ENCODE measurements at regions not wholly inside any gene's neighbourhood (a gene's known extent, or its start where the extent isn't known, plus 50 kb on each side); places are given as distances from the start of the nearest gene placed in this dataset.

DNA sequence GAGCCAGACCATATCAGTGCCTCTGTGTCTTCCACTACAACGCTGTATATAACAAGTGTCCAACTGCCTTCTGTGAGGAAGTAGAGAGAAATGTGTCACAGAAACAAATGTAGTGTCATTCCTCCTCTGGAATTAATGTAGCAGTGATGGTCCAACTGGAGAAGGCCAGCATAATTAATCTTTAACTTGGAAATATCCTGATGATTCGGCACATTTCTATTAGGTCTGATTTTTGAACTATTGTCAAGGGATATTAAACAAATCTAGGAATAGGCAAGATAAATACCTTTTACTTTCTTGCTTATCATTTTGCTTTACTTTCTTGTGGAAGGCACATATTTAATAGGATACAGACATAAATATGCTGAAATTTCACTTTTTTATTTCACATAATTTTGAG lies 446.2 kb upstream of the ALCAM start:
- no peak overlapping the region for H3K4me3 Mint-ChIP-seq (ENCODE audit: unreplicated experiment)
- no peaks in the 10 kb centered on the region for H3K4me1 ChIP-seq
- TF ChIP-seq, protein P1, sequence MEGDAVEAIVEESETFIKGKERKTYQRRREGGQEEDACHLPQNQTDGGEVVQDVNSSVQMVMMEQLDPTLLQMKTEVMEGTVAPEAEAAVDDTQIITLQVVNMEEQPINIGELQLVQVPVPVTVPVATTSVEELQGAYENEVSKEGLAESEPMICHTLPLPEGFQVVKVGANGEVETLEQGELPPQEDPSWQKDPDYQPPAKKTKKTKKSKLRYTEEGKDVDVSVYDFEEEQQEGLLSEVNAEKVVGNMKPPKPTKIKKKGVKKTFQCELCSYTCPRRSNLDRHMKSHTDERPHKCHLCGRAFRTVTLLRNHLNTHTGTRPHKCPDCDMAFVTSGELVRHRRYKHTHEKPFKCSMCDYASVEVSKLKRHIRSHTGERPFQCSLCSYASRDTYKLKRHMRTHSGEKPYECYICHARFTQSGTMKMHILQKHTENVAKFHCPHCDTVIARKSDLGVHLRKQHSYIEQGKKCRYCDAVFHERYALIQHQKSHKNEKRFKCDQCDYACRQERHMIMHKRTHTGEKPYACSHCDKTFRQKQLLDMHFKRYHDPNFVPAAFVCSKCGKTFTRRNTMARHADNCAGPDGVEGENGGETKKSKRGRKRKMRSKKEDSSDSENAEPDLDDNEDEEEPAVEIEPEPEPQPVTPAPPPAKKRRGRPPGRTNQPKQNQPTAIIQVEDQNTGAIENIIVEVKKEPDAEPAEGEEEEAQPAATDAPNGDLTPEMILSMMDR (IDR thresholded peaks at IDR 0.05; ENCODE audit: insufficient read depth in 1 of 2, low read depth in 1 of 2, low read length in 1 of 2, severe bottlenecking in 1 of 2, unreplicated experiment in 1 of 2): no peak
- no peaks in the 10 kb centered on the region for H3K9me3 ChIP-seq
- peaks cover 18% of the 10 kb centered on the region for H3K9me3 Mint-ChIP-seq (ENCODE audit: unreplicated experiment)
- H3K36me3 Mint-ChIP-seq (ENCODE audit: insufficient read depth, unreplicated experiment): no peaks in the 10 kb centered on the region
- POLR2A ChIA-PET: no interaction called here
- intact Hi-C loops (cut with micrococcal nuclease; ENCODE audit: unreplicated experiment): no loop called here
- H3K27ac Mint-ChIP-seq (ENCODE audit: unreplicated experiment): no peak overlapping the region
- no peaks in the 10 kb centered on the region for H3K27me3 Mint-ChIP-seq (ENCODE audit: insufficient read depth, unreplicated experiment)
- H3K4me3 ChIP-seq (ENCODE audit: low read depth, low read length): no peak overlapping the region
- no peaks in the 10 kb centered on the region for H3K36me3 ChIP-seq (ENCODE audit: control insufficient read depth, insufficient read depth, low read length)
- CTCF ChIA-PET: no interaction called here
- no peaks in the 10 kb centered on the region for H3K4me1 Mint-ChIP-seq (ENCODE audit: low read depth, unreplicated experiment)
- DNase-seq: no peak
- BruUV-seq (replicated peaks): no TSS peak
- H3K27me3 ChIP-seq (replicated peaks; ENCODE audit: control insufficient read depth, insufficient read depth, low read length): no peaks in the 10 kb centered on the region

GRCh38 chr3:104933972-104934371 lies 432.7 kb upstream of the ALCAM start:
- no peaks in the 10 kb centered on the region for H3K9me3 Mint-ChIP-seq (ENCODE audit: unreplicated experiment)
- TF ChIP-seq, protein P1 (IDR thresholded peaks at IDR 0.05; ENCODE audit: insufficient read depth in 1 of 2, low read depth in 1 of 2, low read length in 1 of 2, severe bottlenecking in 1 of 2, unreplicated experiment in 1 of 2): no peak
- no TSS peak for BruUV-seq (replicated peaks)
- H3K9me3 ChIP-seq: no peaks in the 10 kb centered on the region; the same call in 1 of the 2 replicates
- H3K36me3 Mint-ChIP-seq (ENCODE audit: insufficient read depth, unreplicated experiment): no peaks in the 10 kb centered on the region
- no peaks in the 10 kb centered on the region for H3K27me3 Mint-ChIP-seq (ENCODE audit: insufficient read depth, unreplicated experiment)
- no peak overlapping the region for H3K4me3 ChIP-seq (ENCODE audit: low read depth, low read length)
- no peaks in the 10 kb centered on the region for H3K4me1 Mint-ChIP-seq (ENCODE audit: low read depth, unreplicated experiment)
- H3K36me3 ChIP-seq (ENCODE audit: control insufficient read depth, insufficient read depth, low read length): no peaks in the 10 kb centered on the region
- no peak overlapping the region for H3K27ac Mint-ChIP-seq (ENCODE audit: unreplicated experiment)
- ChIA-PET CTCF (no interaction called here), POLR2A (no interaction called here)
- no peaks in the 10 kb centered on the region for H3K4me1 ChIP-seq
- intact Hi-C loops (cut with micrococcal nuclease; ENCODE audit: unreplicated experiment): no loop called here
- no peak overlapping the region for H3K4me3 Mint-ChIP-seq (ENCODE audit: unreplicated experiment)
- no peaks in the 10 kb centered on the region for H3K27me3 ChIP-seq (replicated peaks; ENCODE audit: control insufficient read depth, insufficient read depth, low read length)
- DNase-seq: no peak

- DNase-seq: no peak
- intact Hi-C loops (cut with micrococcal nuclease; ENCODE audit: unreplicated experiment): no loop called here
- TF ChIP-seq, protein P1 (IDR thresholded peaks at IDR 0.05; ENCODE audit: insufficient read depth in 1 of 2, low read depth in 1 of 2, low read length in 1 of 2, severe bottlenecking in 1 of 2, unreplicated experiment in 1 of 2): no peak
- no peaks in the 10 kb centered on the region for H3K9me3 Mint-ChIP-seq (ENCODE audit: unreplicated experiment)
- CTCF ChIA-PET: no interaction called here
- no peaks in the 10 kb centered on the region for H3K4me1 Mint-ChIP-seq (ENCODE audit: low read depth, unreplicated experiment)
- H3K27me3 Mint-ChIP-seq (ENCODE audit: insufficient read depth, unreplicated experiment): no peaks in the 10 kb centered on the region
- POLR2A ChIA-PET: no interaction called here
- H3K36me3 Mint-ChIP-seq (ENCODE audit: insufficient read depth, unreplicated experiment): no peaks in the 10 kb centered on the region
- Histone ChIP-seq H3K9me3 (no peaks in the 10 kb centered on the region; the same call in 1 of the 2 replicates), H3K4me3 (ENCODE audit: low read depth, low read length) (no peak overlapping the region), H3K36me3 (ENCODE audit: control insufficient read depth, insufficient read depth, low read length) (no peaks in the 10 kb centered on the region), H3K27me3 (replicated peaks; ENCODE audit: control insufficient read depth, insufficient read depth, low read length) (no peaks in the 10 kb centered on the region), H3K4me1 (no peaks in the 10 kb centered on the region)
- H3K27ac Mint-ChIP-seq (ENCODE audit: unreplicated experiment): no peak overlapping the region
- H3K4me3 Mint-ChIP-seq (ENCODE audit: unreplicated experiment): no peak overlapping the region
- BruUV-seq (replicated peaks): no TSS peak
Observed at GRCh38 chr3:104935613-104936012, 431.1 kb upstream of the ALCAM start.

Data from Caco-2 (cell line).